Spinal cord (tissue), 9 donors: ENCODE measurements at regions not wholly inside any gene's neighbourhood (a gene's known extent, or its start where the extent isn't known, plus 50 kb on each side); places are given as distances from the start of the nearest gene placed in this dataset.

ENCODE experiments used
- DNase-seq, 6 donors: peaks; one replicate each; pipeline versions ENCODE4 v3.0.0 to v3.0.0-alpha.2; 2013 to 2015; ENCODE audit warnings: low spot score in 6 of 6, low read depth in 4 of 6
- H3K27ac ChIP-seq: one replicate; pipeline ENCODE4 v1.5.1; 2013; ENCODE audit warnings: low read depth, low read length, control low read depth
- H3K27me3 ChIP-seq: one replicate; pipeline ENCODE4 v1.6.1; 2013; ENCODE audit warnings: low read length; ENCODE audit not compliant: control insufficient read depth, insufficient read depth
- H3K36me3 ChIP-seq: one replicate; pipeline ENCODE4 v1.6.1; 2013; ENCODE audit warnings: low read length; ENCODE audit not compliant: control insufficient read depth, insufficient read depth
- H3K4me1 ChIP-seq: one replicate; pipeline ENCODE4 v1.6.1; 2013; ENCODE audit warnings: low read length; ENCODE audit not compliant: control insufficient read depth, insufficient read depth
- H3K4me3 ChIP-seq: one replicate; pipeline ENCODE4 v1.5.1; 2013; ENCODE audit warnings: low read depth, low read length, control low read depth
- H3K9me3 ChIP-seq: one replicate; pipeline ENCODE4 v1.6.1; 2013; ENCODE audit warnings: low read length; ENCODE audit not compliant: control insufficient read depth, insufficient read depth
- WGBS: methylation state at CpG from one replicate; pipeline ENCODE4 v1.1.5; 2013; ENCODE audit warnings: missing lambda C conversion rate; ENCODE audit not compliant: insufficient coverage; 5-methylcytosine and 5-hydroxymethylcytosine counted together
- donor health status: healthy.

DNA sequence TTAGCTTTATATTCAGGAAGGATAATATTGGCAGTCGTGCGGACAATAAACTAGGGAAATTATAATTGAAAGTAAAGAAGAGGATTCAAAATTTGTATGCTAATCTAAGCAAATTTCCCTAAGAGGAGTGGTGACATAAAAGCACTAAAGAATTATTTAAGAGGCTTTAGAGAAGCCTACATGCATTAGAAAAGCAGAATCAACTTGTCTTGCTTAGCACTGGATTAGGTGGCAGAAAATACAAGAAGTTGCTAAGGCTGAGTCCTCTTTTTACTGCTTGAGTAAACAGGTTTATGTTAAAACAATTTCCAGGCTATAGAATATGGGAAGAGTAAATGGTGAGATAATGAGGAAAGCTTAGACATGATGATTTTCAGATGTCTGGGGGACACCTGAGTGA, 991.5 kb downstream of the PCDH18 start:
- DNase-seq = peak in 1 of 6 donors; percentile 27
- no peaks in the 10 kb centered on the region for H3K27me3 ChIP-seq
- H3K4me1 ChIP-seq = no peaks in the 10 kb centered on the region
- H3K4me3 ChIP-seq = no peak overlapping the region
- WGBS = no CpG with 5 or more reads among the region's 2 CpGs
- no peaks in the 10 kb centered on the region for H3K36me3 ChIP-seq
- H3K9me3 ChIP-seq = no peaks in the 10 kb centered on the region
- no peak overlapping the region for H3K27ac ChIP-seq

DNA sequence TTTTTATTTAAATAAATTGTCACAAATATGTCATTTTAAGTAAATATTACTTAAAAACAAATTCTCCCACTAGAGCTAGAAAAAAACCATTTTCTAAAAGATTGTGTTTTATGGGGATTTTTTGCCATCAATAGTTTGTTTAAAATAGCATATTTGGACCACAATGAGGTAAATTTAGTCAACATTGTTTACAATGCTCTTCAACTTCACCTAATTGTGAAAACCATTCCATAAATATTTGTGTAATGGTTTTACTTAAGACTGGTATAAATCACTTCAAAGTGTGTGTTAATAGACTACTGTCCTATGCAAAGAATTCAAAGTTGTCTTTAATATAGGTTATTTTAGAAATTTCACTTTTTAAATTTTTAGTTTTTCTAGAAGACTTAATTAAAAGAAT, 1004.2 kb downstream of the PCDH18 start:
- H3K27me3 ChIP-seq = no peaks in the 10 kb centered on the region
- H3K4me1 ChIP-seq = no peaks in the 10 kb centered on the region
- no peak for DNase-seq
- no peaks in the 10 kb centered on the region for H3K9me3 ChIP-seq
- H3K27ac ChIP-seq = no peak overlapping the region
- H3K4me3 ChIP-seq = no peak overlapping the region
- H3K36me3 ChIP-seq = no peaks in the 10 kb centered on the region

DNA sequence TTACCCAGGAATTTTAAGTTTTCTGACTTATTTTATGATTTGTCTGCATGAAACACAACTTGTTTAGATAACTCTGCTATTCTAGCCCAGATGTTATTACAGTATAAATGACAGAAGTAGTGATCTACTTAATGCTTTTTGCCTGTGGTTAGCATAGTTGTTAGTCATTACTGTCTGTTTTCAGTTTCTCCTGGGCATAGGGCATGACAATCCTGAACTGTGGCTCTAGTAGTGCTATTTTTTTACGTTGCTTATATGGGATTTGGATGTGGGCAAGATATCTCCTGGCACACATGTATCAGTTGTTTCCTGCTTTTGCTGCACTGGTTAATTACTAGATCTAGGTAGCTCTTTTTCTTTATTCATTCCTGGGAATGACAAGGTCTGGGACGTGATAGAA, 1005.8 kb downstream of the PCDH18 start:
- no peak overlapping the region for H3K4me3 ChIP-seq
- H3K4me1 ChIP-seq = no peaks in the 10 kb centered on the region
- peak in 1 of 6 donors; percentile 11 for DNase-seq
- no peaks in the 10 kb centered on the region for H3K36me3 ChIP-seq
- H3K27me3 ChIP-seq = no peaks in the 10 kb centered on the region
- no peaks in the 10 kb centered on the region for H3K9me3 ChIP-seq
- WGBS = 67% methylated on average over 1 of the region's 2 CpGs
- no peak overlapping the region for H3K27ac ChIP-seq

DNA sequence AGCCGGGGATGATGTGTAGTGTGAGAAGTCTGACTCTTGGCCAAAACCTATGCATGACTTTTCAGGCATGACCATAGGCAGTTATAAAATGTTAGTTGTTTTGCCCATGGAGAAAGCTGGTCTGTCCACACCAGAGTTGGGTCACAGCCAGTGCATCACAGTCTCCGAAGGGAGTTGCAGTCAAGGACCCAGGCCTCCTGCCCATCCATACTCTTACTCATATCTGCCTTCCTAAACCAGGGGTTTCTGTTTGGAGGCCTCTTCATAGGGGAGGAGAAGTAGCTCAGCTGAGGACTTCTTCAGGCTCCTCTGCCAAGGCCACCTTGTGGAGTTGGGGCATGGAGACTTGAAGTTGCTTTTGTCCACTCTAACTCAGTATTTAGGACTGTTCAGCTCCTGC, 1008.3 kb downstream of the PCDH18 start:
- Histone ChIP-seq H3K36me3 (no peaks in the 10 kb centered on the region), H3K9me3 (peaks cover 3% of the 10 kb centered on the region), H3K27ac (no peak overlapping the region), H3K27me3 (no peaks in the 10 kb centered on the region), H3K4me1 (no peaks in the 10 kb centered on the region), H3K4me3 (no peak overlapping the region)
- WGBS = no CpG with 5 or more reads among the region's 2 CpGs
- DNase-seq = no peak

DNA sequence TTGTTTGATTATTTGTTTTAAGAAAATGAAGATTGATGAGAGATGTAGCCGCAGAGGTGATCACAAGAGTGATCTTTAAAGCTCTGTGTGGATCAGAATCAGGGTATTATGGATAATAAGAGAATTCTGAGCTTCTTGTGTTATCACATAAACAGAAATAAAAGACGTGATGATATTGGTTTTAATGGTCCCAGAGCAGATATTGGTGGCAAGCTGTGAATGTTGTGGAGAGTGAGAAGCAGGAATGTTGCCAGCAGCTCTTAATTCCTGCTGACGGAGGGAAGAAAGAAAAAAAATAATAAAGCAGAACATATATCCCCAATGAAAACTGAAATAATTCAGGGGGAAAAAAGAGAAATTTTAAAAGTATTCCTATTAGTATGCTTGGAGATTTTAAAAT, 1015.9 kb downstream of the PCDH18 start:
- WGBS = 86% methylated on average over 1 of the region's 3 CpGs
- peaks cover 3% of the 10 kb centered on the region for H3K9me3 ChIP-seq
- DNase-seq = peak in 5 of 6 donors; percentile 10 to 94 (median 19)
- no peak overlapping the region for H3K27ac ChIP-seq
- H3K4me3 ChIP-seq = no peak overlapping the region
- no peaks in the 10 kb centered on the region for H3K36me3 ChIP-seq
- H3K4me1 ChIP-seq = no peaks in the 10 kb centered on the region
- no peaks in the 10 kb centered on the region for H3K27me3 ChIP-seq

DNA sequence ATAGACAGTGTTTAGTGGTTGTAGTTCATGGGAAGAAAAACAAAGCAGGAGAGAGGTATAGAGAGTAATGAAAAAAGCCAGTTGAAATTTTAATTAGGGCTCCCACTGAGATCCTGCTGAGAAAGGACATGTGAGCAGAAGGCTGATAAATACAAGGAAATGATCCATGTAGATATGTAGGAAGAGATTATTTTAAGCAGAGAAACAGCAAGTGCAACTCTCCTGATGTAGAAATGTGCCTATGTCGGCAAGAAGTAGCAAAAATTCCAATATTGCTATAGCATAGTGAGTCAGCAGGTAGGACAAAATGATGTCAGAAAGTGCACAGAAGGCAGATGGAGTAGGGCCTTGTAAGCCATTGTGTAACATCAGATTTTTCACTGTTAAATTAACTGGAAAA, 1027.3 kb downstream of the PCDH18 start:
- DNase-seq = peak in 1 of 6 donors; percentile 66
- 17% methylated on average over 1 of the region's 1 CpG for WGBS

DNA sequence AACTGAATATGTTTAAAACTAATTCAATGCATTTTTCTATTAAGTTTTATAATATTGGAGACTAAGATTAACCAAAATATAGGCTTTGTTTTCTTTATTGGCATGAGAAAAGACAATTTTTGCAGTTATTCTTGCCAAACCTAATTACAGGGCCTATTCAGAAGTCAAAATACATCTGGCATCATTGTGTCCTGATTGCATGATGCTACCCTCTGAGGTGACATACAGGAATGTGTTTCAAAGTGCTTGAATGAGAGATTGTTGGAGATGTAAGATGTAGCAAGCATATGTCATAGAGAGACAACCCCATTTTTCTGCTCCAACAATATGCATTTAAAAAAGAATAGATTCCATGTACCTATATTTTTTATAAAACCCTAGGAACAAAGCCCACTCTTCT, 1036.4 kb downstream of the PCDH18 start:
- Histone ChIP-seq H3K9me3 (no peaks in the 10 kb centered on the region), H3K4me3 (no peak overlapping the region), H3K36me3 (no peaks in the 10 kb centered on the region), H3K4me1 (no peaks in the 10 kb centered on the region), H3K27ac (no peak overlapping the region), H3K27me3 (no peaks in the 10 kb centered on the region)
- DNase-seq = peak in 2 of 6 donors; percentile 23 to 66

More for the DNA sequence above, 1027.3 kb downstream of the PCDH18 start:
- no peaks in the 10 kb centered on the region for H3K4me1 ChIP-seq
- no peak overlapping the region for H3K27ac ChIP-seq
- no peaks in the 10 kb centered on the region for H3K36me3 ChIP-seq
- H3K4me3 ChIP-seq = no peak overlapping the region
- H3K9me3 ChIP-seq = no peaks in the 10 kb centered on the region
- H3K27me3 ChIP-seq = no peaks in the 10 kb centered on the region

DNA sequence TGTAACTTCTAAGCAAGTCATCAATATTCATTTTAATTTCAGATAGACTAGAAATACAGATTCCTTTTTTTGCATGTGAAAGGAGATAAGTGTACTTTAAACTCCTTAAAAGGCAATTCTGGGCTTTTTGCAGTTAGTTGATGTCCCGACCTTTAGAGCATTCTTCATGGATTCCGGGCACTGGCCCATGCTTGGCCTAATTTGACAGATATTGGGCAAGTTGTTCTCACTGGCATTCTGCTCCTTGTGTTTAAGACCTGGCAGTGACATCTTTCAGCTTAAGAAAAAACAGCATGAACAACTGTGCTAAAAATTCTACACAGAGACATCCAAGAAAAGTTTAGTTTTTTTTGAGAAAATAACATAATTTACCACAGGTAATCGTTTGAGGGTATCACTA, 1037.2 kb downstream of the PCDH18 start:
- Histone ChIP-seq H3K9me3 (no peaks in the 10 kb centered on the region), H3K4me3 (no peak overlapping the region), H3K36me3 (no peaks in the 10 kb centered on the region), H3K4me1 (no peaks in the 10 kb centered on the region), H3K27ac (no peak overlapping the region), H3K27me3 (no peaks in the 10 kb centered on the region)
- WGBS = 100% methylated on average over 1 of the region's 3 CpGs
- DNase-seq = peak in 4 of 6 donors; percentile 9 to 91 (median 14)

DNA sequence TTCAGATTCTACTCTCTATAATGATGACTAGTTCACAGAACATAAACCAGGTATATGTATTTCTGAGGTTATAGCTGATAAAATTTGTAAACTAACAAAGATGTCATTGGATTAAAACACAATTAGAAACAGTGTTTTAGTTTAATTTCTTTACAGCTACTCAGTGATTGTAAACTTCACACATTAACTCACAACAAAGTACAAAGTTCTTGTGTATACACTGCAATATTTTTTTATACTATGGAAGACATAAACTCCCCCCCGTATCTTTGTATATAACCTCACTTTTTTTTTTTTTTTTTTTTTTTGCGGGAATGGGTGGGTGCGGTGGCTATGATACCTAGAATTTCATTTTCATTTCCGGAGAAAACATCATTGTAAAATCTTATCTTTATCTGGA, 1043.2 kb downstream of the PCDH18 start:
- Histone ChIP-seq H3K36me3 (no peaks in the 10 kb centered on the region), H3K27me3 (no peaks in the 10 kb centered on the region), H3K4me1 (no peaks in the 10 kb centered on the region), H3K27ac (no peak overlapping the region), H3K4me3 (no peak overlapping the region), H3K9me3 (no peaks in the 10 kb centered on the region)
- no CpG with 5 or more reads among the region's 4 CpGs for WGBS
- DNase-seq = no peak

DNA sequence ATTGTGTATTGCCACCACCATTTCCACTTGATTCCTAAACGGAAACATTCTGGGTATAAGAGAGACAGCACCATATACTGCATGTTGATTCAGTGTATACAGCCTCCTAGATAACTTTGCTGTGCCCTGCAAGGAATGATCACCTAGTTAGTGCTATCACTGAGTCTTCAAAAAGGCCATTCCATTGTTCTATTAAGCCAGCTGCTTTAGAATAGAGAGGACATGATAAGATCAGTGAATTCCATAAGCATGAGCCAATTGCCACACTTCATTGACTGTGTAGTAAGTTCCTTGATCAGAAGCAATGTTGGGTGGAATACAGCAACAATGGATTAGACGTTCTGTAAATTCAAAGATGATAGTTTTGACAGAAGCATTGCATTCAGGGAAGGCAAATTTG, 1047.3 kb downstream of the PCDH18 start:
- no peaks in the 10 kb centered on the region for H3K4me1 ChIP-seq
- H3K27me3 ChIP-seq = no peaks in the 10 kb centered on the region
- H3K36me3 ChIP-seq = no peaks in the 10 kb centered on the region
- no peak for DNase-seq
- H3K9me3 ChIP-seq = no peaks in the 10 kb centered on the region
- no peak overlapping the region for H3K27ac ChIP-seq
- H3K4me3 ChIP-seq = no peak overlapping the region
- WGBS = 100% methylated on average over 1 of the region's 2 CpGs
